HG03439 (cell line): ENCODE measurements at regions not wholly inside any gene's neighbourhood (a gene's known extent, or its start where the extent isn't known, plus 50 kb on each side); places are given as distances from the start of the nearest gene placed in this dataset.
"Not testable (repeated sequence)": the region's sequence is repeated elsewhere in the genome, so short reads cannot be mapped to it uniquely, and the experiment has no call there.

ENCODE experiments used
- ATAC-seq: cut with Tn5 transposase; IDR thresholded peaks from one replicate; pipeline ENCODE4 v1.9.1; 2021; ENCODE audit warnings: mild to moderate bottlenecking, moderate library complexity; ENCODE audit not compliant: unreplicated experiment

DNA sequence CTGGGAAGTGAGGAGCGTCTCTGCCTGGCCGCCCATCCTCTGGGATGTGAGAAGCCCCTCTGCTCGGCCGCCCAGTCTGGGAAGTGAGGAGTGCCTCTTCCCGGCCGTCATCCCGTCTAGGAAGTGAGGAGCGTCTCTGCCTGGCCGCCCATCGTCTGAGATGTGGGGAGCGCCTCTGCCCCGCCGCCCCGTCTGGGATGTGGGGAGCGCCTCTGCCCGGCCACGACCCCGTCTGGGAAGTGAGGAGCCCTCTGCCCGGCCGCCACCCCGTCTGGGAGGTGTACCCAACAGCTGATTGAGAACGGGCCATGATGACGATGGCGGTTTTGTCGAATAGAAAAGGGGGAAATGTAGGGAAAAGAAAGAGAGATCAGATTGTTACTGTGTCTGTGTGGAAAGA lies 173.9 kb upstream of the PRSS1 start:
- not testable (repeated sequence) for ATAC-seq

DNA sequence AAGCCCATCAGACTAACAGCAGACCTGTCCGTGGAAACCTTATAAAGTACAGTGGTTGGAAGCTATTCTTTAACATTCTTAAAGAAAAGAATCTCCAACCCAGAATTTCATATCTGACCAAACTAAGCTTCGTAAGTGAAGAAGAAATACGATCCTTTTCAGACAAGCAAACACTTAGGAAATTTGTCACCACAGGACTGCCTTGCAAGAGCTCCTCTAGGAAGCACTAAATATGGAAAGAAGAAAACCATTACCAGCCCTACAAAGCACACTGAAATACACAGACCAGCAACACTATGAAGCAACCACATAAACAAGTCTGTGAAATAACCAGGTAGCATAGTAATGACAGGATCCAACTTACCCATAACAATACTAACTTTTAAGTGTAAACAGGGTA lies 177.7 kb upstream of the PRSS1 start:
- ATAC-seq, result no peak

- no peak for ATAC-seq
Observed at GRCh38 chr7:142569851-142570250, 179.4 kb upstream of the PRSS1 start.

GRCh38 chr7:142568435-142569097 lies 180.7 kb upstream of the PRSS1 start:
- no peak for ATAC-seq

- no peak for ATAC-seq
Observed at GRCh38 chr7:142567201-142568075, 181.8 kb upstream of the PRSS1 start.

- ATAC-seq, result no peak
Observed at GRCh38 chr7:142566271-142566670, 183.0 kb upstream of the PRSS1 start.

DNA sequence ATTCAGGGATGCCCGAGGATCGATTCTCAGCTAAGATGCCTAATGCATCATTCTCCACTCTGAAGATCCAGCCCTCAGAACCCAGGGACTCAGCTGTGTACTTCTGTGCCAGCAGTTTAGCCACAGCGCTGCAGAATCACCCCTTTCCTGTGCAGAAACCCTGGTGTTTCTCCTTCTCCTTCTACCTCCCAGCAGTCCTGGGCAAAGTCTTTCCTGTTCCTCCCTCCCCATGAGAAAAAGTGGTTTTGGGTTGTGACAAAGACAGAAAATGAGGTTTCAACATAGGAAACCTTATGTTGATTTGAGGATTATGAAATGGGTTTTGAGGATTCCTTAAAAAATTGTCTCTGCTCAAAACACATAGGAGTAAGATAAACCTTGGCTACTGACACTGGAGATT lies 185.1 kb upstream of the PRSS1 start:
- ATAC-seq, result not testable (repeated sequence)

DNA sequence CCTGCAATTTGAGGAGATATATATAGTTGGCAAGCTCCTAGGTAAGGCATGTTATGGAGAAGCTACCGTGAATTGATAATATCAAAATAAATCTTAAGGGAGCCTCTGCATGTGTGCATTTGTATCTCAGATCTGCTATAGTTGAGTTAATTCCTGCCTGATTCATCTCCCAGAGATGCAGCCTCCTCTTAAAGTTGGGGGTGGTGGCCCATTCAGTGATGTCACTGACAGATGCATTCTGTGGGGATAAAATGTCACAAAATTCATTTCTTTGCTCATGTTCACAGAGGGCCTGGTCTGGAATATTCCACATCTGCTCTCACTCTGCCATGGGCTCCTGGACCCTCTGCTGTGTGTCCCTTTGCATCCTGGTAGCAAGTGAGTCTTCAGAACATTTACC lies 185.8 kb upstream of the PRSS1 start:
- no peak for ATAC-seq

DNA sequence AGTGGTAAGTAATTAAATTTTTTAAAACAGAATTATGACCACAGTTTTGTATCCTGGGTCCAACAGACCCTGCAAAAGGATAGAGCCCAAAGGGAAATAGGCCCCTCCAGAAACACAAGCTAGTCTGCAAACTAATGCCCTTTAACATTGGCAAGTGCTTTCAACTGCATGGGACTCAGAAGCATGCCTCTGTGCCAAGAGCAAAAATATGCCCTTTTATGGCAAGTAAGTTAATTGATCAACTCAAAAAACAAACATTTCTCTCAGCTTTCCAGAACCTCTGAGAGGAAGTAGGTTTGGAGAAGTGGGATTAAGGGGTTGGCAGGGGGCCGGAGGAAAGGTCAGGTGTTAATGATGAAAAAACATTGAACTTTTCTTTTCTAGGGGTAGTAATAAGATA lies 186.6 kb upstream of the PRSS1 start:
- no peak for ATAC-seq

GRCh38 chr7:142561396-142561795 lies 187.9 kb upstream of the PRSS1 start:
- not testable (repeated sequence) for ATAC-seq

DNA sequence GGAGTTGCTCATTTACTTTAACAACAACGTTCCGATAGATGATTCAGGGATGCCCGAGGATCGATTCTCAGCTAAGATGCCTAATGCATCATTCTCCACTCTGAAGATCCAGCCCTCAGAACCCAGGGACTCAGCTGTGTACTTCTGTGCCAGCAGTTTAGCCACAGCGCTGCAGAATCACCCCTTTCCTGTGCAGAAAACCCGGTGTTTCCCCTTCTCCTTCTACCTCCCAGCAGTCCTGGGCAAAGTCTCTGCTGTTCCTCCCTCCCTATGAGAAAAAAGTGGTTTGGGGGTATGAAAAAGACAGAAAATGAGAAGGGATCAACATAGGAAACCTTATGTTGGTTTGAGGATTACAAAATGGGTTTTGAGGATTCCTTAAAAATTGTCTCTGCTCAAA lies 188.5 kb upstream of the PRSS1 start:
- ATAC-seq, result not testable (repeated sequence)

DNA sequence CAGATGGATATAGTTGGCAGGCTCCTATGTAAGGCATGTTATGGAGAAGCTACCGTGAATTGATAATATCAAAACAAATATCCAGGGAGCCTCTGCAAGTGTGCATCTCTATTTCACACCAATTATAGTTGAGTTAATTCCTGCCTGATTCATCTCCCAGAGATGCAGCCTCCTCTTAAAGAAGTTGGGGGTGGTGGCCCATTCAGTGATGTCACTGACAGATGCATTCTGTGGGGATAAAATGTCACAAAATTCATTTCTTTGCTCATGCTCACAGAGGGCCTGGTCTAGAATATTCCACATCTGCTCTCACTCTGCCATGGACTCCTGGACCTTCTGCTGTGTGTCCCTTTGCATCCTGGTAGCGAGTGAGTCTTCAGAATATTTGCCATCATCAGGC lies 189.1 kb upstream of the PRSS1 start:
- no peak for ATAC-seq

DNA sequence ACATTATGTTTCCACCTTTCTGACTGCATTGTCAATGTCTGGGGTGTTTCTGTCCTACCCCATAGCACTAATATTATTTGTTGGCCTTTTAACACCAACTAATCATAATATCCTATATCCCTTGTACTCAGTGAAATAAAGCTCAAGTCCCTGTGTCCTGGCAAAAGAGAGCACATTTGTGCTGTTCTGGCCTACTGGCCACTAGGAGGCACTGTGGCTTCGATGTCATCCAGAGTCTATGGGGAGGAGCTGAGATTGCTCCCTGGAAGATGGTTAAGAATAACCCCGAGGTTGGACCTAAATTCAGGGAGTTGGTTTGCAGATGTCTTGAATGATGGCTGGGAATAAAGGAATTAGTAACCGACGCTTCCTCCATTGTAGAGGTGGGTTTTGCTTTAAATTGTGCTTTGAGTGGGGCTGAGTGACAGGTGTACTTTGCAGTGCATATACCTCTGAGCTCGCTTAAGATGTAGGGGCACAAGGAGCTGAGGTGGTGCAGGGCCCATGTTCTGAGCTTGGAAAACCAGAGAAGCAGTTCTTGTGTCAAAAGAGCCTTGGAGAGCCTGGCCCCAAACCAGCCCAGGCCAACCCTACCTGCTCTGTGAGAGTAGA lies 191.2 kb upstream of the PRSS1 start:
- ATAC-seq, result peak; percentile 68

GRCh38 chr7:142556740-142557139 lies 192.5 kb upstream of the PRSS1 start:
- no peak for ATAC-seq

DNA sequence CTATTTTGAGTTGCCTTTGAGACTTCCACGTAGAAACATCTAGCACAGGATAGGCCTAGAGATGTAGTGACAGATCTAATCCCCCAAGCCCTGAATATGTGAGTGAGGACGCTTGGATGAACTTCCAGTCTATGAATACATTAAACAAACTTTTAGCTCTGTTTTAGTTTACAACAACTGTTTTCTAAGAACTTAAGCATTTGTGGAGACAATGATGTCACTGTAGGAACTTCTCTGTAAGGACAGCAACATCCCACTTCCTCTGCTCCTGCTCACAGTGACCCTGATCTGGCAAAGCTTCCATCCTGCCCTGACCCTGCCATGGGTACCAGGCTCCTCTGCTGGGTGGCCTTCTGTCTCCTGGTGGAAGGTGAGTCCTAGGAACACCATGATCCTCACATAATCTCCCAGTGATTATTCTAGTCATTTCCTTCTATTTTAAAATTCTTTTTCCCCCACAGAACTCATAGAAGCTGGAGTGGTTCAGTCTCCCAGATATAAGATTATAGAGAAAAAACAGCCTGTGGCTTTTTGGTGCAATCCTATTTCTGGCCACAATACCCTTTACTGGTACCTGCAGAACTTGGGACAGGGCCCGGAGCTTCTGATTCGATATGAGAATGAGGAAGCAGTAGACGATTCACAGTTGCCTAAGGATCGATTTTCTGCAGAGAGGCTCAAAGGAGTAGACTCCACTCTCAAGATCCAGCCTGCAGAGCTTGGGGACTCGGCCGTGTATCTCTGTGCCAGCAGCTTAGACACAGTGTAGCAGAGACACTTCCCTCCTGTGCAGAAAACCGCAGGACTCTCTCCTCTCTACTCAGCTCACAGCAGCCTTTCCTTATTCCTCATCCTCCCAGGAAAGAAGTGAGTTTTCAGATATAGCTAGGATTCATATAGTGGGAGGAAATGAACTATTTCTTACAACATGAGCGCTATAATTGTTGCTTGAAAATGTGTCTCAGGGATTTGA lies 194.4 kb upstream of the PRSS1 start:
- ATAC-seq, result no peak

DNA sequence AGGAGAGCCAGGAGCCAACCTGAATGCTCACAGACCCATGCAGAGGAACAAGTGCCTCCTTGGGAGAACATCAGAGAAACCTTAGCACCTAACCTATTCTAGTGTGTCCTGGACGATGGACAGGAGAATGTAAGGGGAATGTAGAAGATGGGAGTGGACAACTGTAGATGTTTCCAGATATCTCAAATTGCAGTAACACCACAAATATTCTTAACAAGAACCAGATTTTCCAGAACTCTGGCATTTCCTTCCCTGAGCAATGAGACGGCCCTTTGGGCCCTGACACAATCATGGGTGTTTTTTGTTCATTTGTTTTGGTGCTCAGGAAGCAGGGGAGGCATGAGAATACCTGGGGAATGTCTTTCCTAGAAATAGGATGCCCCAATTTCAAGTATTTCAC lies 196.1 kb upstream of the PRSS1 start:
- no peak for ATAC-seq

GRCh38 chr7:142548978-142549377 lies 200.3 kb upstream of the PRSS1 start:
- ATAC-seq, result no peak

DNA sequence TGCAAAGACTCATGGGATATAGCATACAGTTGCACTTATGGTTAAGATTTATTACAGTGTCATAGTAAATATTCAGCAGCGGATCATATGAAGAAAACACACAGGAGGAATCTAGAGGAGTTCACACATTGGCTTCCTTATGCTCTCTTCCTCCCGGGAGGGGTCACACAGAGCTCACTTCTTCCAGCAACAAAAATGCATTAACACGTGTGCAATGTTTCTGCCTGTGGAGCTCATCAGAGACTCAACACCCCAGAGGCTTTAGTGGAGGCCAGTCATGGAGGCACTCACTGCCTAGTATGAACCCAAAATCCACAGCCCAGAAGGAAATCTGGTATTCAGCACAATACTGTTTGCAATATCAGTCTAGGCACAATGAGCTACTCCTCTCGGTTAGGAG lies 202.8 kb upstream of the PRSS1 start:
- no peak for ATAC-seq

DNA sequence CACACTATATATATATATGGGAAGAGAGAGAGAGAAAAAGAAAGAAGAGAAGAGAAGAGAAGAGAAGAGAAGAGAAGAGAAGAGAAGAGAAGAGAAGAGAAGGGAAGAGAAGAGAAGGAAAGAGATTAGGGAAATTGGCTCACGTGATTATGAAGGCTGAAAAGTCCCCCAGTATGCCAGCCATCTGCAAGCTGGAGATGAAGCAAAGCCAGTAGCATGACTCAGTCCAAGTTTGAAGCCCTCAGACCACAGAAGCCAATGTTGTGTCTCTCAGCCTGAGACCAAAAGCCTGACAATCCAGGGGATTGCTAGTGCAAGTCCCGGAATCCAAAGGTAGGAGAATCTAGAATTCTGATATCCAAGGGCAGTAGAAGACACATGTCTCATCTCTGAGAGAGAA lies 206.3 kb upstream of the PRSS1 start:
- ATAC-seq, result no peak

DNA sequence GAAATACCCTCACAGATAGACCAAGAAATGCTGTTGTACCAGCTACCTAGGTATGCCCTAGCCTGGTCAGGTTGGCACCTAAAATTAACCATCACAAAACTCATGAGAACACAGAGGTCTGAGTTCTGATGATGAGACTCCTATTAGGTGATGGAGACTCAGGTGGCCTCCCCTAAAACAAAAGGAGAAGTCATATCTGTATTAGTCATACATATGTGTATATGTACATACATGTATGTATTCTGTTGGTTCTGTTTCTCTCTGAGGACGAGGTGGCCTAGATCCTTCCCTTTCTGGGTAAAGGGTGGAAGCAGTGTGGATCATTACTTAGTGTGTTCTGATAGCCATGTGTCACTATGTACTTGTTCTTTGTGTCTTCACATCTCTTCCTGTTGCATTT lies 207.2 kb upstream of the PRSS1 start:
- no peak for ATAC-seq

GRCh38 chr7:142540371-142540770 lies 208.9 kb upstream of the PRSS1 start:
- ATAC-seq, result no peak
